GM21381 (cell line): ENCODE measurements at regions not wholly inside any gene's neighbourhood (a gene's known extent, or its start where the extent isn't known, plus 50 kb on each side); places are given as distances from the start of the nearest gene placed in this dataset.
"Not testable (repeated sequence)": the region's sequence is repeated elsewhere in the genome, so short reads cannot be mapped to it uniquely, and the experiment has no call there.

ENCODE experiments used
- ATAC-seq: cut with Tn5 transposase; IDR thresholded peaks from one replicate; pipeline ENCODE4 v1.9.1; 2021; ENCODE audit warnings: mild to moderate bottlenecking, moderate library complexity; ENCODE audit not compliant: unreplicated experiment

DNA sequence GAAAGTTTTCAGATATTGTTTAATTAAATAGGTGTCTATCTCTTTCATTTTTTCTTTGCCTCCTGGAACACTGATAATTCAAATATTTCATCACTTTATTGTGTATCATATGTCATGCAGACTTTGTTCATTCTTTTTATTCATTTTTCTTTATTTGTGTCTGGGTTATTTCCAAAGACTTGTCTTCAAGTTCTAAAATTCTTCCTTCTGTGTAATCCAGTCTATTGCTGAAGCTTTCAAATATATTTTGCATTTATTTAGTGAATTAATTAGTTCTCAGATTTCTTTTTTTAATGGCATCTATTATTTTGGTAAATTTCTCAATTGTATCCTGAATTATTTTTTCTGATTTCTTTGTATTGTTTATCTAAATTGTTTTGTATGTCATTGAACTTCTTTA lies 70.1 kb downstream of the ZNF330 start:
- no peak for ATAC-seq

DNA sequence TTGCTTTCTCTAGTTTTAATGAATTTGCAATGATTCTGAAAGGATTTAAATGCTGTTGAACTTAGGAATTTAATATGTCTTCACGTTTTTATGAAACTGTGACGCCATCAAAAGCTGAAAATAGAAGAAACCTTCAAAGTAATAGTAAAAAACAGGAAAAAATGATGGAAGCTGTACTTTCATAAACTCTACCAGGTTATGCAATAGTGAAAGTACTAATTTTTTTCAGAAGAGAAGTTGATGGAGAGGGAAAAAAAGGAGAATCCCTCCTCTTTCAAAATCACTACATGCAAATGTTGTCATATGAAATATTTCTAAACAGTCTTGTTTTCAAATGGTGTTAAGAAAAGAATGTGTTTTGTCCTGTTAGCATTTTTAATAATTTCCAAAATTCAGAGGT lies 73.6 kb downstream of the ZNF330 start:
- ATAC-seq: no peak

DNA sequence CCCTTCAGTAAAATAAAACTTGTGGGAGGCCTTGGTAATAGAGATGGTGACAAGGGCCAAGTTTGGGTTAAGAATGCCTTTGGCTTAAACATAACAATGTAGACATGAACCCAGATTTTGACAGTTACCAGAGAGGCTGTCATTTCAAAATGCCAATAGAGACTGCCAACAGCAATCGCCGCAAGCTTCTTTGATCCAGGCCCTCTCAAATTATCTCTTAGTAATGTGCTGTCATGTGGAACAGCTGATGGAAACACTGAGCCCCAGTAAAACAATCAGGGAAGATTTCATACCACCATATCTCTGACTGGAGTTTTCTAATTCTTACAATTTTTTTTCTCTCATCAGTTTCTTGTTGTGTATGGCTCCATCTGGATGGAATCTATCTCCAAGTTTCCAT lies 80.5 kb downstream of the ZNF330 start:
- ATAC-seq: no peak

DNA sequence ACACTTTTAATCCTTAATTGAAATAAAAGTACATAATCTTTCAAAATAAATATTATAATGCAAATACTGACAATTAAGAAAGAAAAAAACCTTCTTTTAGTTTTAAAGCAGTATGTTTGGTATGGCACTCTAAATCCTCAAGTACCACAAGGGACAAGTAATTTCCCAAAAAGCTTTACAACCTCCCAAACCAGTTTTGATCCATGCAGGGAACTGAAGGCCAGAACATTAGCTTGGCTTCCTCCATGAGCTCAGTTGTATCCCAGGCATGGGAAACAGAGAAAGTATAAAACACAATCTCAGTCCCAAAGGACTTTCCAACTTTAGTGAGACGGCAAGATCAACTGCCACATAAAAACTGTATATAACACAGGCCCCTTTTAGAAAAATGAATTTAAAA lies 82.2 kb downstream of the ZNF330 start:
- ATAC-seq: no peak

DNA sequence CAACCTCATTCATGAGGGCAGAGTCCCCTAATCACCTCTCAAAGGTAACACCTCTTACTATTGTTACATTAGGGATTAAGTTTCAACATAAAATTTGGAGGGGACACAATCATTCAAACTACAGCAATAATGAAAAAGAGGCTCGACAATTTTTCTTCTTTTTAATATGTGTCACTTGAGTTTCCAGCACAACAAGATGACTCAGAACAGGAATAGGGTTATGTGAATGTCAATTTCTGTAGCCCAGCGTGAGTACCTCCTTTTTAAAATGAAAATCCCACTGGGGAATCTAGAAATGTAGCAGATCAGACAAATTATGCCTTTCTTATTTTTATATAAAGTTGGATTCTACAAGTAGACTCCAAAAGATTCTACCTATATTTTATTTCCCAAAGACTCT lies 83.7 kb downstream of the ZNF330 start:
- no peak for ATAC-seq

DNA sequence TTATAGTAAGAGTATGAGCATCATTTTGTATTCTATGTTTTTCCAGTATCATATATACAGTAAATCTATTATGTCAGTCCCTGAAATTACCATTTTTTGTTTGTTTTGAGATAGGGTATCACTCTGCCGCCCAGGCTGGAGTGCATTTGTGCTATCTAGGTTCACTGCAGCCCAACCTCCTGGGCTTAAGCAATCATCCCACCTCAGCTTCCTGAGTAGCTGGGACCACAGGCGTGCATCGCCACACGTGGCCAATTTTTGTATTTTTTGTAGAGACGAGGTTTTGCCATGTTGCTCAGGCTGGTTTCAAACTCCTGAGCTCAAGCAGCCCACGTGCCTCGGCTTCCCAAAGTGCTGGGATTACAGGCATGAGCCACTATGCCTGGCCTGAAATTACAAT lies 85.6 kb downstream of the ZNF330 start:
- ATAC-seq: no peak

DNA sequence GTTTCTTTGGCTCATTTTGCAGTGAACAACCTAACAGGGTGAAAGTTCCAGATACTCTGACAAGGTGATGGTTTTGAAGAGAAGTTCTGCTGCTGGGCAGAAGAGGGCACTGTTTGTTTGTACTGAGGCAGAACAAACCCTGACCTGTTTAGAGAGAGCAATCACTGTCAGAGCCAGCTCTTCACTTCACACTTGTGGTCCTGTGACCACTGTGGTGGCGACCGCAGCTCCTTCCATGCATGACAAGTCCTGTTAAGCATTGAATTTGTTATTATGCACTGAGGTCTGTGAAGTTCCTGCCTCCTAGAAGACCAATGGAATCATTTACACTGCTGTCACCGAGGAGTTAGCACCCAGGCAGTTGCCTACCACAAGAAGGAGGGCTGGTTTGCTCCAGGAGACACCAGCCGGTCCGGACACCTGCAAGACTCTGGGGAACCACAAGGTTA lies 86.6 kb downstream of the ZNF330 start:
- ATAC-seq: peak; percentile 99

DNA sequence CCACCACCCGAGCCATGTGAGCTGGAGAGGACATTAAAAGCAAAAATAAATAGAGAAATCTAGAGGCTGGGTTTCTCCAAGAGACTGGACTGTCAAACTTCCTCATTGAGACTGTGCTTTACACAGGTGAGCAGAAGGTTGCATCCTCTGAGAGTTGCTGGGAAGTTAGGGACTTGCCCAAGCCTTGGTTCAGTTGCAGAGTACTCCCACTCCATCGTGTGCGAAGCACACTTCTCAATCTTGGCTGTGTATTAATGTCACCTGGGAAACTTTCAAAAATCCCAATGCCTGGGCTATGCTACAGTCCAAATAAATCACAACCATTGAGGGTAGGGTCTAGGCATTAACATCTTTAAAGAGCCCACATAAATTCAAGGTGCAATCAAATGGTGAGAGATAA lies 89.2 kb downstream of the ZNF330 start:
- ATAC-seq: peak; percentile 26

DNA sequence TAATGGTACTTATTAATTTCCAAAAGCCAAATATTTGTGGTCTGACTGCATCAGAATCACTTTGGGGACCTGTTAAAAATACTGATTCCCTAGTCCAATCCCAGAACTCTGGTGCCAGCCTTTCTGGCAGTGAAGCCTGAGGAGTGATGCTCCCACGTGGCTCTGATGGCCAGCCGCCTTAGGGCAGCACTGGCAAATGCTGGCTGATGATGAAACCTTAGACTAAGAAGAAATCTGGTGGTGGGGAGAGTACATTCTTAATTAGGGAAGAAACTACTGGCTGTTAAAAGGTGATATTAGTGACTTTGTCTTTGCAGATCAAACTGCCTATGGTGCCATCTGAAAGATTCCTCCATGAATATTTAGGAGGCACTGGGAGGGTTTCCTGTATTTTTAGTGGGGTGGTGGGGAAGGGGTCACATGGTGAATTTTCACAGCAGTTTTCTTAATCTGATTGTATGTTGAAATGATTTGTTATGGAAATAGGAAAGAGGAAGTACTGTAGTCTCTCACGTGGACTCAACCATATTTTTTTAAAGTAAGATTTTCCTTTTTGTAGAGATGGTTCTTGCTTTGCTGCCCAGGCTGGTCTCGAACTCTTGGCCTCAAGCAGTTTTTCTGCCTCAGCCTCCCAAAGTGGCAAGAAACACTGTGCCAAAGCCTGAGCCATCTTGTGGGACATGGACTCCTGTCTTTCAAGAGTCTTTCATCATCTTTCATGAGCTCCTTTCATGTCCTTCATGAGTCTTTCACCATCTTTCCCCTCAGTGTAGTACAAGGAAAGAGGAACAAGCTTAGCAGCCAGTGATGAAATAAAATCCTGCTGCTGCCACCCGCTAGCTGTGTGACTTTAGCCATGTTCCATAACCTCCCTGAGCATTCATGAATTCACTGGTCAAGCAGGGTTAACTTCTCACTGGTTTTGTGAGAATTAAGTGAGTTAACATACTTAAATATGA lies 90.8 kb downstream of the ZNF330 start:
- ATAC-seq: no peak

DNA sequence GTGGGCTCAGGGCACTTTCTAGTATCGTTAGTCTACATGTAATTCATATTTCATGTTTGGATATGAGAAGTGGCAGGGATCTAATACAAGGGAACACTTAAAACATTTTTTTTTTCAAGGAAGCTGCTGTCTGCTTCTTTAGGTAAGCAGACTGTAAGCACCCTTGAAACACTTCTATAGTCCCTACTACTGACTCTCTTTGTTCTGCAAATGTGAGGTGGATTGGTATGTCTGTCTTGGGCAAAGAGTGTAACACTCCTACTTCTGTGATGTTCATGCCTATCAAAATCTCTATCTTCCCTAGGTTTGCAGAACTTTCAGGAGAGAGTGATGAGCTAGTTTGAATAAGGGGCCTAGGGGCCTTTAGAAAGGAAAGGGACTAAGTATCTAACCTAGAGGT lies 93.9 kb downstream of the ZNF330 start:
- no peak for ATAC-seq

DNA sequence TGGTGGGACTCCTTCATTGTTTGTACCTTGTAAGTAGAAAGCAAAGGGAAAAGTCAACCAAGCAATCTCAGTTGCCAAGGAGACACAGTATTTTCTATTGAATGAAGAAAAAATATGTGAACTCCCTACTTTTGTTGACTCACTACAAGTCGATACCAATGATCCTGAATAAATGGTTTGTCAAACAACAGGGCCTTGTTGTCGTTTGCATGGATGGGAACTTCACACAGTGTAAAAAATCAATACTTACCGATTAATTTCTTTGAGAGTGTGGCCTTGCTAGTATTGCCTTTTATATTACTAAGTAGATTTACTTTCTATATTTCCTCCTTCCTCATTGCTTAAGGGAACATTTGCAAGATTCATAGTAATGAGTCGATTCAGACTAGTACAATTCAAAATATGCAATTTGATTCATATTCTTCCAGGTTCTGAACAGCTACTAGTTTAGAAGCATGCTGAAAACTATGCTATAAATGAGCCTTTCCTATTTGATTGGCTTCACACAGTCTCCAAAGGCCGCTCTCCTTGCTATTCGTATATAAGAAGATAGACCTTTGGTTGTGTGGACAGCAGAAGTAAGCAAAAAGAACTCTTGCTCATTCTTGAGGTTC lies 108.0 kb downstream of the ZNF330 start:
- ATAC-seq: no peak

DNA sequence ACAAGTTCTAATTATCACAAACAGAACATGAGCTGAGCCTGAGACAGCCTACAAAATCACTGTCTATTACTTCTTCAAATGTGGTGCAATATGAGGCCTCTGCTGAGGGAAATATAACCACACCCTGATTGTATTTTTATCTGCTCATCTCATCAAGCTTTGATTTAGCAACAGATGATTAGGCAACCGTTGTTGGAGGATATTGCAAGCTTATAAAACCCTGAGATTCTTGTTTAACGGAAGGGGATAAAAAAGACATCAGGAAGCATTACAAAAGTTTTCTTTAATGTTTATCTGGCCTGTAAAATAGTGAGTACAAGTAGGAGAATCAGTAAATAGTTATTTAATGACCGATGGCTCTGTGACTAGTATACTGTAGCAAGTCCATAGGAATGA lies 108.5 kb downstream of the ZNF330 start:
- ATAC-seq: no peak

DNA sequence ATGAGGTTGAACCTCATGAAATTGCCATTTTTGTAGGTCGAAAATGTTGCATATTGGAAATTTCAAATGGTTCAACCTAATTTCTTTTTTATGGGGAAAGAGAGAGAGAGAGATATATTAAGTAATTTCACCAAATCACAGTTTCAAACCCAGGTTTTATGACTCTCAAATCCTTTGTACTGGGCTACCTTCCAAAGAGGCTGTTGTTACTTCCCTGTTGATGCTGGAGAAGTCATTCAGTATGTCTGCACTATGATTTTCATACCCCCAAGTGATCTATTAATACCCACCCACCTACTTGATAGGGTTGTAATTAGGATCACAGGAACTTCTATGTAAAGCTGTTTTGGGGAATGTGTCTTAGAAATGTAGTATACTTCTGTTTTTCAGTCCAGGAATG lies 109.9 kb downstream of the ZNF330 start:
- no peak for ATAC-seq

DNA sequence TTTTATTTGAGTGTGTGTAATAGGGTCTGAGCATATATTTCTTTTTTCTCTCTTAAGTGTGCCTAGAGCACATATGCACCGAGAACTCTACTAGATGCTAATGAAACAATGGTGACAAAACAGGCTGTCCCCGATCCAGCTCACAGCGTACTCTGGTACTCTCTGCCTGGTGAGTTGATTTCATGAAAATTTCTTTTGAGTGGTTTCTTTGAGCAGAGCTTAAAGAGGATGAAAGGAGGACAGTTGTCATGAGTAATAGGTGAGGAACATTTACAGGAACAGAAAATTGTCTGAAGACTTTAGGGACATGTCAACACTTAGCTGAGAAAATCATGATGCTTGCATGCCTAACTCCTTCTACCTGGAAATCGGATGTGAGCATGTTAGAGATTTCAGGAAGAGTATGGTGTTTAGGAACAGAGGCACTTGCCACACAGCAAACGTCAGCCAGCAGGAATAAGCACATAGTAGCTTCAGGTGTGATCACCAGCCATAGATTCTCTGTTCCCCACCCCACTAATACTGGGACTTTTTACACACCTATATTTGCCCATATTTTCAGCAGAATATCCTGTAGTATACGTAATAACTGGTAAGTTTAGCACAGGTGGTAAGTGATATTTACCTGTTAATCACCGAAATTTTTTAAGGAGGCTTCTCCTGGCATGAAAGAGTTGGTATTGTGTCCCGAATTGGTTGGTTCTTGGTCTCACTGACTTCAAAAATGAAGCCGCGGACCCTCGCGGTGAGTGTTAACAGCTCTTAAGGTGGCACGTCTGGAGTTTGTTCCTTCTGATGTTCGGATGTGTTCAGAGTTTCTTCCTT lies 111.1 kb downstream of the ZNF330 start:
- ATAC-seq: no peak

DNA sequence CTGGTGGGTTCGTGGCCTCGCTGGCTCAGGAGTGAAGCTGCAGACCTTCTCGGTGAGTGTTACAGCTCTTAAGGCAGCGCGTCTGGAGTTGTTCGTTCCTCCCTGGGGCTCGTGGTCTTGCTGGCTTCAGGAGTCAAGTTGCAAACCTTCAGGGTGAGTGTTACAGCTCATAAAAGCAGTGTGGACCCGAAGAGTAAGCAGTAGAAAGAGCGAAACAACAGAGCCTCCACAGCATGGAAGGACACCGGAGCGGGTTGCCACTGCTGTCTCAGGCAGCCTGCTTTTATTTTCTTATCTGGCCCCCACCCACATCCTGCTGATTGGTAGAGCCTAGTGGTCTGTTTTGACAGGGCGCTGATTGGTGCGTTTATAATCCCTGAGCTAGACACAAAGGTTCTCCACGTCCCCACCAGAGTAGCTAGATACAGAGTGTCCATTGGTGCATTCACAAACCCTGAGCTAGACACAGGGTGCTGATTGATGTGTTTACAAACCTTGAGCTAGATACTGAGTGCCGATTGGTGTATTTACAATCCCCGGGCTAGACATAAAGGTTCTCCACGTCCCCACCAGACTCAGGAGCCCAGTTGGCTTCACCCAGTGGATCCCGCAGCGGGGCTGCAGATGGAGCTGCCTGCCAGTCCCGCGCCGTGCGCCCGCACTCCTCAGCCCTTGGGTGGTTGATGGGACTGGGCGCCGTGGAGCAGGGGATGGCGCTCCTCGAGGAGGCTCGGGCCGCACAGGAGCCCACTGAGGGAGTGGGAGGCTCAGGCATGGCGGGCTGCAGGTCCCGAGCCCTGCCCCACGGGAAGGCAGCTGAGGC lies 111.9 kb downstream of the ZNF330 start:
- ATAC-seq: not testable (repeated sequence)

DNA sequence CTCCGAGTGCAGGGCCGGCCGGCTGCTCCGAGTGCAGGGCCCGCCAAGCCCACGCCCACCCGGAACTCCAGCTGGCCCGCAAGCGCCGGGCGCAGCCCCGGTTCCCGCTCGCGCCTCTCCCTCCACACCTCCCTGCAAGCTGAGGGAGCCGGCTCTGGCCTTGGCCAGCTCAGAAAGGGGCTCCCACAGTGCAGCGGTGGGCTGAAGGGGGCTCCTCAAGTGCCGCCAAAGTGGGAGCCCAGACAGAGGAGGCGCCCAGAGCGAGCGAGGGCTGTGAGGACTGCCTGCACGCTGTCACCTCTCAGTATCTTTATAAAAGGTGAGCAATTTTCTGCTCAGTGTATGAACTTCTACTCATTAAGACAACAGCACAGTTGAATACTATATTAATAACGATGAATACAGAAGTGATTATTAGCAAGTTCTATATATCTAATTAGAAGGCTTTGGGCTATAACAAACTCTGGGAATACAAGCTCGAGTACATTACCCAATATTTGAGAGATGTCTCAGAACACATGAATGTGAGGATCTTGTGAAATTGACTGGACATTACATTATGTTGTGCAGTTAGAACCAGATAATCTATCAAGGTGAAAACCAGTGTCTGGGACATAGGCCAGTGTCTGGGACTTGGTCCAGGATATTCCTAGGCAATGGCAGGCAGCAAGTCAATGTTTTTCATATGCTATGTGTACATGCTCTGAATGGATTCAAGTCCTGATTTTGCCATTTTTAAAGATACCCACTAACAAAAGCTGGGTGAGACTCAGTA lies 112.9 kb downstream of the ZNF330 start:
- not testable (repeated sequence) for ATAC-seq

DNA sequence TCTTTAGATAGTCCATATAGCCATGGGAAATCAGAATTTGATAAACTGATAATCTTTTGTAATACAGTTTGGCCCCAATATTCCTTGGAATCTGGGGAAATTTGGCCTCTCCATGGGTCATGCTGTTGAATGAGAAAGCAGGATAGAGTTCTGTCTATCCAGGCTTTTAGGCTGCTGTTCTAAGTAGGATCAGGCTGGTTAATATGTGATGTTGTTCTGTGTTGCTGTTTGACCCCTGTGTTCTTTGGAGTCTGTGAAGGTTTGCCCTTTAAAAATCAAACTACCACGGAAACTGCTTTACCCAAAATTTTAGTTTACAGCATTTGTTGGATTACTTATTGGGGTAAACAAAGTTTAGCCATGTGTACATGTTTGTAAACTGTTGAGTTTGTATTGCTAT lies 114.5 kb downstream of the ZNF330 start:
- no peak for ATAC-seq

DNA sequence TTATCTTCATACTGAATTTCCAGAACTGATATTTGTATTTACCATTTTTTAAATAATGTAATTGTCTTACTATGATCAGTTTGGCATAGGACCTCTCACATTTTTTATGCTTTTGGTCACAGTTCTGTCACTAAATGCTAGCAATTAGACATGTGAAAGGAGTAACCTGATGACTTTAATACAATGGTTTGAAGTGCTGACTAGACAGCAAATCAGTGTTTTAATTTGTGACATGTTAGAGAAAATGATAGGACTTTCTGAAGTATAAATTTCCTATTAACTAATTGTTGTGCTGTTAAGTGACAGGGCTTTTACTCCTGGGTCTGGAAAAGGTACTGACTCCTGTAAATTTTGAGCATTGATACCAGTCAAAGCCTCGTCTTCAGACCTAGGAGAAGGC lies 117.5 kb downstream of the ZNF330 start:
- ATAC-seq: no peak

DNA sequence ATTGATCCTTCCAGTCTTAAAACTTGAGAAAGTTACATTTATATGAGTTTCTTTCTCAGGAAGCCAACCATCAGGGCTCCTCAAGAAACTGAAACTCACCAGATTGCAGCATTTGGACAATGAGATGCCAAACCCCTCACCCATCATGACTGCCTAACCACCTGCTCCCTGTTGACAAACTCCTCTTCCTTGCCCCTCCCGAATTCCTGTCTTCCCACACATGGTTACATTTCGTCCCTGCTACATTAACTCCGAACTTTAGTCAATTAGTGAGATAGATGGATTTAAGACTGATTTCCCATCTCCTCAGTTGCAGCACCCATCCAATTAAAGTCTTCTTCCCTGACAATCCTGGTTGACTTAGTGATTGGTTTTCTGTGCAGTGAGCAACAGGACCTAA lies 118.7 kb downstream of the ZNF330 start:
- no peak for ATAC-seq

DNA sequence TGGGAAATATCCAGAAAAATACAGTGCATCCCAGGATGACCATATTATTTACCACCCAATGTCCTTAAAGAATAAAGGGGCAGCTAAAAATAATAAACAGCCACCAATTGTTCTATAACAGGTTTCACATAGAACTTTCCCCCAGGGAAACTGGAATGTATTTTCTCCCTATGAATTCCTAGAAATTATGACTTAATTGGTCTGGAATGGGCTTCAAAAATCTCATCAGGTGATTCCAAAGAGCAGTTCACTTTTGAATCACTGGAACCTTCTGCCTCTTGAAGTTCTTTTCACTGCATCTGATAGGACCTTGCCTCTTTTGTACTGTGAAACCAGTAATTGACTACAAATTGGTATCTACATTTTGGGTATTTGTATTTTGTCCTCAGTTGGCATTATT lies 119.3 kb downstream of the ZNF330 start:
- no peak for ATAC-seq
